Activated T-cell treated with anti-CD3 and anti-CD28 coated beads, Interleukin-2, amount 50 U/mL, for 72 hours (primary cell): ENCODE measurements at regions not wholly inside any gene's neighbourhood (a gene's known extent, or its start where the extent isn't known, plus 50 kb on each side); places are given as distances from the start of the nearest gene placed in this dataset.

Source experiments
- ATAC-seq, 2 donors: fragments of 150-1000 bp; cut with Tn5 transposase; replicated peaks in 1 of 2; 2 replicates each; pipeline ENCODE4 v1.10.0; 2021; ENCODE audit warnings: moderate library complexity in 2 of 2, mild to moderate bottlenecking in 1 of 2
- DNase-seq, 2 donors: peaks; one replicate each; pipeline ENCODE4 v3.0.0; 2021 to 2022; ENCODE audit warnings: mixed read lengths in 1 of 2
- H3K27ac Mint-ChIP-seq: one replicate; pipeline ENCODE4 v1.8.0; 2022; ENCODE audit warnings: mild to moderate bottlenecking, moderate library complexity, mixed read lengths
- H3K27me3 Mint-ChIP-seq: one replicate; pipeline ENCODE4 v1.8.0; 2022; ENCODE audit warnings: low read depth, mixed read lengths
- H3K36me3 Mint-ChIP-seq, 2 donors: one replicate each; pipeline ENCODE4 v1.8.0; 2022; ENCODE audit warnings: mixed read lengths in 2 of 2, mild to moderate bottlenecking in 1 of 2; ENCODE audit not compliant: insufficient read depth in 2 of 2
- H3K4me1 Mint-ChIP-seq: one replicate; pipeline ENCODE4 v1.8.0; 2022; ENCODE audit warnings: low read depth, mixed read lengths
- H3K4me3 Mint-ChIP-seq, 2 donors: one replicate each; pipeline ENCODE4 v1.8.0; 2022; ENCODE audit warnings: mild to moderate bottlenecking in 2 of 2, mixed read lengths in 2 of 2, moderate library complexity in 2 of 2
- H3K9me3 Mint-ChIP-seq, 2 donors: one replicate each; pipeline ENCODE4 v1.8.0; 2022; ENCODE audit warnings: mixed read lengths in 2 of 2

GRCh38 chr4:107219681-107220080 is 183.6 kb upstream of the DKK2 start:
- Mint-ChIP-seq H3K27ac (no peak overlapping the region), H3K4me1 (no peaks in the 10 kb centered on the region), H3K4me3 (no peak overlapping the region), H3K9me3 (peaks cover 0 to 2% of the 10 kb centered on the region in 2 donors), H3K36me3 (no peaks in the 10 kb centered on the region), H3K27me3 (no peaks in the 10 kb centered on the region)
- ATAC-seq (no peak), DNase-seq (no peak)

GRCh38 chr4:107216379-107216778 is 180.3 kb upstream of the DKK2 start:
- H3K4me1 Mint-ChIP-seq, result no peaks in the 10 kb centered on the region

GRCh38 chr4:107215222-107215621 is 179.1 kb upstream of the DKK2 start:
- ATAC-seq (no peak), DNase-seq (no peak)
- Mint-ChIP-seq H3K9me3 (peaks cover 0 to 2% of the 10 kb centered on the region in 2 donors), H3K4me1 (no peaks in the 10 kb centered on the region), H3K27ac (no peak overlapping the region), H3K27me3 (no peaks in the 10 kb centered on the region), H3K4me3 (no peak overlapping the region), H3K36me3 (no peaks in the 10 kb centered on the region)

More at GRCh38 chr4:107216379-107216778, 180.3 kb upstream of the DKK2 start:
- no peak for ATAC-seq
- H3K27me3 Mint-ChIP-seq, result no peaks in the 10 kb centered on the region
- no peak for DNase-seq
- H3K36me3 Mint-ChIP-seq, result no peaks in the 10 kb centered on the region
- peaks cover 0 to 2% of the 10 kb centered on the region in 2 donors for H3K9me3 Mint-ChIP-seq
- no peak overlapping the region for H3K27ac Mint-ChIP-seq
- no peak overlapping the region for H3K4me3 Mint-ChIP-seq

DNA sequence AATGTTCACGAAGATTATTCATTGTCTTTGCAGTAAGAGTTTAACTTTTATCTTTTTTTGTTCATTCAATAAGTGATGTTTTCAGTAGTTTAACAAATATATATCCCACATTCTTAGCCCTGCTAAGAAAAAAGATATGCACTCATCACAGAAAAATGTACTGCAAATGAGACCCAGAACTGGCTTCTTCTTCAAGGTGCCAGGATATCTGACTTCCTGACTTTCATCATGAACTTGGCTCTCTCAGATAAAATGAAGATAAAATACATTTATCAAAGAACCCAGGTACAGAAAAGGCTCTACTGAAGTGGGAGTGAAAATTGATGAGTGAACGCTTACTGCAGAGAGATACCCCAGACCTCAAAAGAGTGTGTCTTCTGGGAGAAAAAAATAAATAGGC is 177.8 kb upstream of the DKK2 start:
- no peaks in the 10 kb centered on the region for H3K36me3 Mint-ChIP-seq
- no peak overlapping the region for H3K27ac Mint-ChIP-seq
- DNase-seq, result no peak
- no peak for ATAC-seq
- H3K4me3 Mint-ChIP-seq, result no peak overlapping the region
- H3K27me3 Mint-ChIP-seq, result no peaks in the 10 kb centered on the region
- H3K4me1 Mint-ChIP-seq, result no peaks in the 10 kb centered on the region
- H3K9me3 Mint-ChIP-seq, result no peaks in the 10 kb centered on the region

GRCh38 chr4:107213410-107213809 is 177.3 kb upstream of the DKK2 start:
- Mint-ChIP-seq H3K4me3 (no peak overlapping the region), H3K27ac (no peak overlapping the region), H3K27me3 (no peaks in the 10 kb centered on the region), H3K36me3 (no peaks in the 10 kb centered on the region), H3K4me1 (no peaks in the 10 kb centered on the region), H3K9me3 (no peaks in the 10 kb centered on the region)
- no peak for ATAC-seq
- no peak for DNase-seq

- no peaks in the 10 kb centered on the region for H3K36me3 Mint-ChIP-seq
- no peaks in the 10 kb centered on the region for H3K4me1 Mint-ChIP-seq
- H3K27me3 Mint-ChIP-seq, result no peaks in the 10 kb centered on the region
- no peak for ATAC-seq
- H3K4me3 Mint-ChIP-seq, result no peak overlapping the region
- no peak overlapping the region for H3K27ac Mint-ChIP-seq
- no peaks in the 10 kb centered on the region for H3K9me3 Mint-ChIP-seq
- no peak for DNase-seq
Measured at GRCh38 chr4:107212565-107212964, 176.5 kb upstream of the DKK2 start.

GRCh38 chr4:107210450-107211239 is 174.5 kb upstream of the DKK2 start:
- ATAC-seq, result no peak
- Mint-ChIP-seq H3K27me3 (no peaks in the 10 kb centered on the region), H3K4me3 (no peak overlapping the region), H3K36me3 (no peaks in the 10 kb centered on the region), H3K4me1 (no peaks in the 10 kb centered on the region), H3K27ac (no peak overlapping the region), H3K9me3 (no peaks in the 10 kb centered on the region)
- DNase-seq, result no peak

DNA sequence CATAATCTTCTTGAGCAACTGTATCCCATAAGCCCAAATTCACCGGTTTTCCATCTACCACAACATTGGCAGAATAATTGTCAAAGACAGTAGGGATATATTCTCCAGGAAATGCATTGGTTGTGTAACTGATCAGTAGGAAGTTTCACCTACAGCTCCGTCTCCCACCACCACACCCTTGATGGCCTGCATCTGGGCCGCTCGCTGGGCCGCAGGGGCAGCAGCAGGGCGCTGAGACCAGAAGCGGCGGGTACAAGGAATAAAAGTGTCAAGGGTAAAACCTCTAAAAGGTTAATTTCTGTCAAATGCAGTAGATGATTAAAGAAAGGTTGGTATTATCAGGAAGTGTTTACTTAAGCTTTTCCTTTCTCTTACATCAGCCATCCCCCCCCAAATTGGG is 167.6 kb upstream of the DKK2 start:
- no peaks in the 10 kb centered on the region for H3K27me3 Mint-ChIP-seq
- H3K9me3 Mint-ChIP-seq, result peaks cover 0 to 3% of the 10 kb centered on the region in 2 donors
- no peak for DNase-seq
- no peak overlapping the region for H3K4me3 Mint-ChIP-seq
- no peak for ATAC-seq
- no peaks in the 10 kb centered on the region for H3K4me1 Mint-ChIP-seq
- H3K27ac Mint-ChIP-seq, result no peak overlapping the region
- no peaks in the 10 kb centered on the region for H3K36me3 Mint-ChIP-seq

- DNase-seq (no peak), ATAC-seq (no peak)
- Mint-ChIP-seq H3K4me3 (no peak overlapping the region), H3K27ac (no peak overlapping the region), H3K36me3 (no peaks in the 10 kb centered on the region), H3K4me1 (no peaks in the 10 kb centered on the region), H3K27me3 (no peaks in the 10 kb centered on the region), H3K9me3 (peaks cover 0 to 3% of the 10 kb centered on the region in 2 donors)
Measured at GRCh38 chr4:107202744-107203143, 166.6 kb upstream of the DKK2 start.

GRCh38 chr4:107197121-107197520 is 161.0 kb upstream of the DKK2 start:
- ATAC-seq (no peak), DNase-seq (no peak)
- no peak overlapping the region for H3K4me3 Mint-ChIP-seq
- H3K36me3 Mint-ChIP-seq, result no peaks in the 10 kb centered on the region
- H3K27ac Mint-ChIP-seq, result no peak overlapping the region
- no peaks in the 10 kb centered on the region for H3K27me3 Mint-ChIP-seq
- no peaks in the 10 kb centered on the region for H3K4me1 Mint-ChIP-seq
- H3K9me3 Mint-ChIP-seq, result no peaks in the 10 kb centered on the region

- DNase-seq, result no peak
- Mint-ChIP-seq H3K9me3 (no peaks in the 10 kb centered on the region), H3K4me1 (no peaks in the 10 kb centered on the region), H3K4me3 (no peak overlapping the region), H3K27me3 (no peaks in the 10 kb centered on the region), H3K27ac (no peak overlapping the region), H3K36me3 (no peaks in the 10 kb centered on the region)
- ATAC-seq, result no peak
Measured at GRCh38 chr4:107196312-107196711, 160.2 kb upstream of the DKK2 start.

DNA sequence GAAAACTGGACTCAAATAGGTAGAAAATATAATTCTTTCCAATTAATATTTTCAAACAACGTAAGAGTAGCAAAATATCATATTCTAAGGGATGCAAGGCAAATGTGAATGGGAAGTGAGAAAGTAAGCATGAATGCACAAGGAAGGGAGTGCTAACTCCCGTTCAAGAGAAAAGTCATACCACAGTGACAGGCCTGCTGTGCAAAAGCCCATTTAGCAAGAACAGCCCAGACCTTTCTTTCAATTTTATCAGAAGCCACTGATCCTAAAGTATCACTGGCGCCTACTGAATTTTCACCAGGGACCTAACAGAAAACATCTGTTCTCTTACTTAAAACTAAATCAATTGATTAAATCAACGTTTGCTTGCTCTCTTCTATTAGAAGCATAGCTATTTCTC is 157.9 kb upstream of the DKK2 start:
- Mint-ChIP-seq H3K27me3 (no peaks in the 10 kb centered on the region), H3K27ac (no peak overlapping the region), H3K36me3 (no peaks in the 10 kb centered on the region), H3K4me3 (no peak overlapping the region), H3K4me1 (no peaks in the 10 kb centered on the region), H3K9me3 (no peaks in the 10 kb centered on the region)
- DNase-seq (no peak), ATAC-seq (no peak)

- Mint-ChIP-seq H3K4me3 (no peak overlapping the region), H3K4me1 (no peaks in the 10 kb centered on the region), H3K36me3 (no peaks in the 10 kb centered on the region), H3K9me3 (no peaks in the 10 kb centered on the region), H3K27ac (no peak overlapping the region), H3K27me3 (no peaks in the 10 kb centered on the region)
- ATAC-seq, result no peak
- DNase-seq, result no peak
Measured at GRCh38 chr4:107192601-107193000, 156.5 kb upstream of the DKK2 start.

DNA sequence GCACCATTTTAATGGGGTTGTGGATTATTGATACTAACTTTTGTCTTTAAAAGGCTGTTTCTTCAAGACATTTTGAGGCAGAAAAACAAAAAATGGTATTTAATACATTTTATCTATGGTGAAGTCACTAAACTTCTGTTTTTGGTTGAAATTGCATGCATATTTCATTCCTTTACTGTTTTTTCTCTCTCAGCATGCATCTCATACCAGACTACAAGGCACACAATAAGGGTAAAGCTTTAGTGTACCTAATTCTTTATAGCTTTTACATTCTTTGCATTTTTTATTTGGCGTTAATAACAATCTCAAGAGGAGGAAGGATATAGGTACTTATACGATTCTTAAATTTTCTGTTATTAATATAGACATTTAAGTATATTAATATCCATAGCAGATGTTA is 151.0 kb upstream of the DKK2 start:
- Mint-ChIP-seq H3K27ac (no peak overlapping the region), H3K4me3 (no peak overlapping the region), H3K36me3 (no peaks in the 10 kb centered on the region), H3K4me1 (no peaks in the 10 kb centered on the region), H3K9me3 (no peaks in the 10 kb centered on the region), H3K27me3 (peaks cover under 1% of the 10 kb centered on the region)
- ATAC-seq (no peak), DNase-seq (no peak)
